WI38 (cell line): ENCODE measurements at regions not wholly inside any gene's neighbourhood (a gene's known extent, or its start where the extent isn't known, plus 50 kb on each side); places are given as distances from the start of the nearest gene placed in this dataset.
A peak's percentile ranks its signal among the peaks of the same experiment; 100 is the strongest.

Experiments used
- H3K4me3 ChIP-seq: 2 replicates; pipeline ENCODE4 v1.5.1; 2011; ENCODE audit warnings: low read depth, mild to moderate bottlenecking, control low read depth, low read length
- CTCF ChIP-seq: IDR thresholded peaks from 2 replicates; pipeline ENCODE4 v1.5.1; 2012; ENCODE audit warnings: low read depth, mild to moderate bottlenecking, control low read depth, low read length

GRCh38 chr1:115577513-115577912 is 64.3 kb upstream of the VANGL1 start:
- H3K4me3 ChIP-seq: no peak overlapping the region
- no peak for TF ChIP-seq CTCF

- TF ChIP-seq CTCF: no peak
- no peak overlapping the region for H3K4me3 ChIP-seq
Measured at GRCh38 chr1:115575661-115576060, 66.1 kb upstream of the VANGL1 start.

- no peak for TF ChIP-seq CTCF
- H3K4me3 ChIP-seq: no peak overlapping the region
Measured at GRCh38 chr1:115572710-115573109, 69.1 kb upstream of the VANGL1 start.

- TF ChIP-seq CTCF: no peak
- no peak overlapping the region for H3K4me3 ChIP-seq
Measured at GRCh38 chr1:115567431-115567830, 74.3 kb upstream of the VANGL1 start.

GRCh38 chr1:115565791-115566190 is 76.0 kb upstream of the VANGL1 start:
- H3K4me3 ChIP-seq: no peak overlapping the region
- TF ChIP-seq CTCF: no peak

- H3K4me3 ChIP-seq: no peak overlapping the region
Measured at GRCh38 chr1:115565353-115565752, 76.4 kb upstream of the VANGL1 start.

GRCh38 chr1:115564201-115564600 is 77.6 kb upstream of the VANGL1 start:
- H3K4me3 ChIP-seq: peak overlapping the region; percentile 12; the same call in 1 of the 2 replicates
- TF ChIP-seq CTCF: no peak

More at GRCh38 chr1:115565353-115565752, 76.4 kb upstream of the VANGL1 start:
- no peak for TF ChIP-seq CTCF
